ENCODE measurements at regions not wholly inside any gene's neighbourhood (a gene's known extent, or its start where the extent isn't known, plus 50 kb on each side); places are given as distances from the start of the nearest gene placed in this dataset.

DNA sequence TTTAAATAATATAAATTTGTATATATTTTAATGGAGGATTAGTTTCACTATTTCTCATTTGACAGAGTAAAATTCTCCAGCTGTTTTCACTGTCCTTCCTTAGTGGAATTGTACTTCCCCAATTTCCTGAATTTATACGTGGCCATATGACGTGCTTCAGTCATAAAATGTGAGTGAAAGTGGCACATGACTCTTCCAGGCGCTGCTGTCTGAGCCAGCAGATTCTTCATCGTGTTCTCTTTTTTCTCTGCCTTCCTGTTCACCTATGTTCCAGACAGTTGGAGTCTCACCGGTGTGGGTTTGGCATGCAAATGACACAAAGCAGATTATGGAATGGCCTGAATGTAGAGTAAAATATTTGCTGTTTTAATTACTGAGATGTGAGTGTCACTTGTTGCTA lies 684.1 kb downstream of the SEMA5A start:
- in situ Hi-C loops (cut with HindIII; ENCODE audit: low pct_ligation_motif_present, low pct_unique_long_range_greater_than_20kb, low sequenced_read_pairs) = no loop called here
- DNase-seq = no peak

DNA sequence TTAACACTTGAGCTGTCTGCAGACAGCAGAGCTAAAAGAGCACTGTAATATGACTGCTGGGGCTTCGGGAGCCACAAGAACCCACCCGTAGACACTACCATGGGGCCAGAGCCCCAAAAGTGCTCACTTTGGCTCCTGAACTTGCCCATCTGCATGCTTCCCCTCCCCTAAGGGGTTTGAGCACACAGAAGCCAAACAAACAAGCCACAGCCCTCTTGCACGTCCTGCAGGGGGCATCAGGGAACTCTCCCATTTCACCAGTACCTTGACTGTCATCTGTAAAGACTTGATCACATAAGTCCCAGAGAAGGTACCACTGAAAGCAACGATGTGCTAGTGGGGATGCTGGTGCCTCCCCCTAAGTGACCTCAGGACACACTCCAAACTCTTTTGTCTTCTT lies 681.8 kb downstream of the SEMA5A start:
- in situ Hi-C loops (cut with HindIII; ENCODE audit: low pct_ligation_motif_present, low pct_unique_long_range_greater_than_20kb, low sequenced_read_pairs) = no loop called here
- peak; percentile 20 for DNase-seq

DNA sequence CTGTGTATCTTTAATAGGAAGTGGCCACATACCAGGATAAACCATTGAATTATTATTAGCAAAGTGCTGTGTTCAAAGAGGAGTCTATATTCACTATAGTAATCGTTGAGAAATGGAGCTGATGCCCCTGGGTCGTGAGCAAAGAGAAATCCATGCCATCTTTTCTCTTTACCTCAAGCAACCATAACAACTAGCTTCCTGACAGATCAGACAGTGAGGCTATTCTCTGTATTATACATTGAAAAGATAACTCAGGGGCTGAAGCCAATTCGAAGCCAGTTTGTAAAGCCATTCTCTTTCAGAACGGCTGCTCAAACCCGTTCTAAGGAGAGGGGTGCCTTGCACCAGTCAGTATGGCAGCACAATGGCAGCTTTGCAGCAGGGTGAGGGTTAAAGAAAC lies 680.6 kb downstream of the SEMA5A start:
- in situ Hi-C loops (cut with HindIII; ENCODE audit: low pct_ligation_motif_present, low pct_unique_long_range_greater_than_20kb, low sequenced_read_pairs) = no loop called here
- DNase-seq = no peak

DNA sequence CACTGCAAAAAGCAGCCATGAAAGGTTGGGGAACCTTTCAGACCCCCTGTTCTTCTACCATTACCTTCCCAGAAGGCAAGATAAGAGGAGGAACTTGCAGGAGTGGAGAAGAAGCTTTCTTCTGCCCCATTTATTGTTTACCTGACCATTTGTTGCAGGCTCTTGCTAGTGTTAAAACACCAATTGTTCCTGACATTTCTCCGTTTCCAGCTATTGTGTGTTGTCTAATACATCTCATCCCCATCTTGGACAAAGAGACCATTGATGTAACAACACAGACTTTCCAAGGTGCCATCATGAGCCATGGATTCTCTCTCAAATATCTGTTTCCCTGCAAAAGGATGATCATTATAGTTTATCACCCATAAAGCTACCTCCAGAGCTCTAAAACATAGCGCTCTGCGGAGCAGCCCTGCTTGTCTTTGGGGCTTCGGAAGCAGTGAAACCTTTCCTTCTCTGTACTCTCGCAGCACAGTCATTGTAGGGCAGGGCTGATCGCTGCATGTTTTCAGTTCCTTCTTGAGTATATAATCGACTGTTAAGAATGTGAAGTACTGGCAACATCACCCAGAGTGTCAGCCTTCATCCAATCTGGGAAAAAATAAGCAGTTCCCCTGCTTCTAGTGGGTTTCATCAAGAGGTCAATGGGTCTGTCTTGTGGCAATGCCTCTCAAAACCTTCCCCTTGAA lies 680.0 kb downstream of the SEMA5A start:
- in situ Hi-C loops (cut with HindIII; ENCODE audit: low pct_ligation_motif_present, low pct_unique_long_range_greater_than_20kb, low sequenced_read_pairs) = no loop called here
- DNase-seq = no peak

DNA sequence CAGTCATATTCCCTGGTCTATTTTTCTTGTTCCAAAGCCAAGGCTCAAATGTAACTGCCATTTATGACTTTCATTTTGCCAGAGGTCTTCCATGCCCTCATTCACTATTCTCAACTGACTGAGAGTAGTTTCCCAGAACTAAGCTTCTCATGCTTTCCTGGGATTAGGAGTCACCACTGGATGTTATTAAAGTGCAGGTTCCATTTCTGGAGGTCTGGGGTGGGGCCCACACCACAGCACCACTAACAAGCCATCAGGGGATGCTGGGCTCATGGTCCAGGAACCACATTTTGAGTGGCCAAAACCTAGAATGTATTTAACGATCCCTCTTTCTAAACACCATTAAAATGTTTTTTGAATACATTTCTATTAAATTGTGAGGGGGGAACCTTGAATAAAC lies 677.6 kb downstream of the SEMA5A start:
- no peak for DNase-seq
- in situ Hi-C loops (cut with HindIII; ENCODE audit: low pct_ligation_motif_present, low pct_unique_long_range_greater_than_20kb, low sequenced_read_pairs) = no loop called here

DNA sequence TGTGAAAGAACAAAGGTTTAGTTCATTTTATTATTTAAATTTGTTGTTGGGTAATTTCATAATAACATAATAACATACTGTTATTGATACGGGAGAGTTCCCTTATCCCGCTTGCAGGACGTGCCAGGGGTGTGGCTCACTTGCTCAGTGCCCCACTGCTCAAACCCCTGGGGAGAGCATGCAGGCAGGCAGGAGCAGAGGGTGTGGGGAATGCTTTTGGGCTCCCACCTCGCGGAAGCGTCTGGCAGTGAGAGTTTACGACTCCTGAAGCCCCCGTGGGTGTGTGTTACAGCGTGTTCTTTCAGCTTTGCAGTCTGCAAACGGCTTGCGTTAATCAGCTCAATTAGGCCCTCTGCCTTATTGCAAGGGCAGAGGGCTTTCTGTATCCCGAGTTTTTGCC lies 675.9 kb downstream of the SEMA5A start:
- in situ Hi-C loops (cut with HindIII; ENCODE audit: low pct_ligation_motif_present, low pct_unique_long_range_greater_than_20kb, low sequenced_read_pairs) = no loop called here
- no peak for DNase-seq

DNA sequence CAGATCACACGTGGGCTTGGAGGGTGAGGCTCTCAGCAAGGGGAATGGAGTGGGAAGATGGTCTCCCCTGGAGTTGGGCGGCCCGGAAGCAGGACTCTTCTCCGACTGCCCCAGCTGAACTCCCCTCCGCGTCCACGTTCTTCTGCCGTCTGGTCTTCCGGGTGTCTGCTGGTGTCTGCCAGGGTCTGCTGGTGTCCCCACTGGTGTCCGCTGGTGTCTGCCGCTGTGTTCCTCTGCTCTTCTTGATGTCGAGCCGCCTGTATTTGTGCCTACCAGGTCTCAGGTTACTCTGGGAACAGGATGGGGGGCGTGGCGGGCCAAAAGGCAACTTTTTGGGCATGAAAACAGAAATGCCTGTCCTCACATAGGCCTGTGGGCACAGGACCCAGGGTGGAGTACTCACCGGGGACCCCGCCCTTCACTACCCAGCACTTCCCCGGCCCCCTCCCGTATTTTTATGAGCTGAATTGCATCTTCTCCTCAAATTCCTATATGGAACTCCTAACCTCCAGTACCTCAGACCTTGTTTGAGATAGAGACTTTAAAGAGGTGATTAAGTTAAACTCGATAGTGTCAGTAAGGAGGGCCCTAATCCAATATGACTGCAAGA lies 675.4 kb downstream of the SEMA5A start:
- in situ Hi-C loops (cut with HindIII; ENCODE audit: low pct_ligation_motif_present, low pct_unique_long_range_greater_than_20kb, low sequenced_read_pairs) = no loop called here
- DNase-seq = no peak

DNA sequence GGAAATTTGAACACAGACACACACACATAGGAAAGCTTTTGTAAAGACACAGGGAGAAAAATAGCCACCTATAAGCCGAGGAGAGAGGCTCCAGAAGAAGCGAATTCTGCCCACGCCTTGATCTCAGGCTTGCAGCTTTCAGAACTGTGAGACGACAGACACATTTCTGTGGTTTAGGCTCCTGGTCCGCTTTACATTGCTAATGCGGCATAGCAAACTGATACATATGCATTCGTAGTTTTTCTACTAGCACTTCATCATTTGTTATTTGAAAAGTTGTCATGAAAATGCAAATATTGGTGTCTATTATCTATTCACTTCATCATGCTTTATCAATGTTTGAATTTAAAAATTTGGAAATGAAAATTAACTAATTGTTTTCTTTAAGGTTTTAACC lies 674.9 kb downstream of the SEMA5A start:
- in situ Hi-C loops (cut with HindIII; ENCODE audit: low pct_ligation_motif_present, low pct_unique_long_range_greater_than_20kb, low sequenced_read_pairs) = no loop called here
- no peak for DNase-seq

DNA sequence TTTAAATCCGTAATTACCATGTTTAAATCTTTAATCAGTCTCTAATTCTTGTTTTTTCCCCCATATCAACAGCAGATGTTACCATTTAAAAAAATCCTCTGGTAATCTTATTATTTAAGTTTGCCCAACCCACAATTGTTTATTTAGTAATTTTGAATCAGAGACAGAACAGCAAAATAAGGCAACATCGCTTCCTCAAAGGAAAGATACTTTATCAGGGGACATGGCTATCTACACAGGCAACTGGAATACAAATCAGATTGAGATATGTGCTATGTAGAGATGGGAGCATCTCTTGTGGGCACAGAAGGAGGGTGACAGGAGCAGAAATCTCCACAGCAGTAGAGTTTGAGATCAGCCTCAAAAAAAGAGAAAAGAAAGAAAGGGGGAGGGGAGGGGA lies 674.4 kb downstream of the SEMA5A start:
- in situ Hi-C loops (cut with HindIII; ENCODE audit: low pct_ligation_motif_present, low pct_unique_long_range_greater_than_20kb, low sequenced_read_pairs) = no loop called here
- no peak for DNase-seq

DNA sequence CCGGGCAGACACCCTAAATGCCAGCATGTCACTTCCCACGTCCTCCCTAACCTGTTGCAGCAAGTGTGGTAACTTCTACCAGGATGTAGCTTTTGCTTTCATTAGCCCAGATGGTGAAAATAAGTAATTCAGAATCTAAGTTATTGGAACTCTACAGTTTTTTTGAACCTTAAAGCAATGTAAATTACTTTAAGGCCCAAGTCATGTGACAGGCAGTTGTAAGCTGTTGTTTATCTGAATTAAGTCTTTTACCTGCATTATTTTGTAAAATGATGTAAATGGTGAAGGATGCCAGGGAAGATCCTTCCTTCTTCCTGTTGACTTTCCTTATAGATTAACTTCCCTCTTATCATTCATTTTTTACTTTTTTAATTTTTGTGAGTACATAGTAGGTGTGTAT lies 670.2 kb downstream of the SEMA5A start:
- DNase-seq = no peak
- in situ Hi-C loops (cut with HindIII; ENCODE audit: low pct_ligation_motif_present, low pct_unique_long_range_greater_than_20kb, low sequenced_read_pairs) = no loop called here

DNA sequence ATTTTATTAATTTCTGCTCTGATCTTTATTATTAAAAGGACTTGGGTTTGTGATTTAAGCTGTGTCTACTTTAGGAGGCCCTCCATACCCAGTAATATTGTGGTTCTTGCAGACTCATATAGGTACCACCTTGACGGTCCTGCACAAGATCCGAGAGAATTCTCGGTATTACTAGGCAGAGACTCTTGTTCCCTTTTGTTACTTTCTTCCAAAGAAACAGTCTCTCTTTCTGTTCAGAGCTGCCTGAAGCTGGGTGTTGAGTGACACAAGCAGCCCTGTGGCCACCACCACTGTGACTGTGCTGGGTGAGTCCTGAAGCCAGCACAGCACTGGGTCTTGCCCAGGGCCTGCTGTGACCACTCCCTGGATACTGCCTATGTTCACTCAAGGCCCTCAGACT lies 666.6 kb downstream of the SEMA5A start:
- in situ Hi-C loops (cut with HindIII; ENCODE audit: low pct_ligation_motif_present, low pct_unique_long_range_greater_than_20kb, low sequenced_read_pairs) = no loop called here
- DNase-seq = no peak

DNA sequence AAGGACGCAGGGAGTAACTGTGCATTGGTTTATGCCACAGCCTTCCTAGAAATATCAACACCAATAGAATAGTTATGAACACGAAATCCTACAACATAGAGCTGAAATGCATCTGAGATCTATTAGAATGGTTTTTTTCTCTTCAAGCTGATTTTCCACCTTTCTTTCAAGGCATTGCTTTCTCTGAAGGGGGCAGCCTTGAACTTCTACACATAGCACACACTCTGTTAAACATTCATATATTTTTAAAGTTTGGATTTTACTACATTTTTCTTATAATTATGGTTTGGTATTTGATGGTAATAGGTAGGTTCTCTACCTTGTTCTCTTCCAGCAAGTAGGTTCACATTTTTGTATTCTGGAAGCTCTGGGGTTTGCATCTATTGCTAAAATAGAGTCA lies 661.8 kb downstream of the SEMA5A start:
- no peak for DNase-seq
- in situ Hi-C loops (cut with HindIII; ENCODE audit: low pct_ligation_motif_present, low pct_unique_long_range_greater_than_20kb, low sequenced_read_pairs) = no loop called here

DNA sequence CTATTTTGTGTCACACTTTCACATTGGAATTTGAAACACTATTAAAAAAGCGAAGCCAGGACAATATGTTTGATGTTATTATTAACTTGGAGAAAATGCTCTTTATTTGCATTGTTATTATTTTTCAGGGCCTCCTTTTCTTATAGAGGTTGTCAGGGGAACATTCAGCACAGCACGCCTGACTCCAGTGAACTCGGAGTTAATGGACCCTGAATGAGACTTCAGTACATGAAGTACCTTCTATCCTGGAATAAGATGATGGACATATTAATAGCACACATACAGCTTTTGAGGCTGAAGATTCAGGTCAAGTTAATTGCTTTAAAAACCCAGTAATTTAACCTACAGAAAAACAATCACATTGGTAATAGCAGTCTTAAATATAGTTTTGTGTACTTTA lies 652.9 kb downstream of the SEMA5A start:
- in situ Hi-C loops (cut with HindIII; ENCODE audit: low pct_ligation_motif_present, low pct_unique_long_range_greater_than_20kb, low sequenced_read_pairs) = no loop called here
- DNase-seq = no peak

DNA sequence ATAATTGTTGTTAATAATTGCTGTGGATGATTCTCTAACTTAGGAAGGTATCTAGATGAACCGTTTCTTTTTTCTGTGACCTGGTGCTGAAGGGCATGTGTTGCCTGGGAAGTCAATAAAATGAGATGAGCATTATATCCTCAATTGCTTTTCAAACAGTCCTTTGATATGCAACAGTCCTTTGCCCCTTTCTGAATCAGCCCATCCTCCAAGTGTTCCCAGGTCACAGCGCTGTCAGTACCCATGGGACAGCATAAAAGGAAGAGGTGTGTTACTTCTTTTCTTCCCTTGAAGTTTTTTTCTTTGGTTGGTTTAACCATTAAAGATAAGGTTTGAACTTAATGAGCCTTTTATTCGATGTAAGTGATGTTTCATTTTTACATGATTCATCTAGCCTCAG lies 651.8 kb downstream of the SEMA5A start:
- no peak for DNase-seq
- in situ Hi-C loops (cut with HindIII; ENCODE audit: low pct_ligation_motif_present, low pct_unique_long_range_greater_than_20kb, low sequenced_read_pairs) = no loop called here

DNA sequence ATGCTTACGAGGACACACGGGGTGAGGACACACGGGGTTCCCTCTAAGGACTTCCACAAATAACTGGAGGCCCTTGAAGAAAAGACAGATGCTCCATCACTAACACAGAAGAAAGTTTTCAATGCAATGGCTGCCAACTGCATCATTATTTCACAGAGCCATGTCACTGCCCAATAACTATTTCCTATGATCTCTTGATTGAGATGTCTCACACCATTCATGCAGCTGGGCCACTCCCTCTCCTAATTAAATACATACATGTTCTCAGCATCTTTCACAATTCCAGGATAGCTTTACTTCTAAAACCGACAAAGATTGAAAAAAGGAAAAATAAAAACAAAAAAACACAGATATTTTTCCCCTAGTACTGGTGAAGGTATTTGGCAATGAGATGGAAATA lies 650.8 kb downstream of the SEMA5A start:
- in situ Hi-C loops (cut with HindIII; ENCODE audit: low pct_ligation_motif_present, low pct_unique_long_range_greater_than_20kb, low sequenced_read_pairs) = no loop called here
- DNase-seq = no peak

DNA sequence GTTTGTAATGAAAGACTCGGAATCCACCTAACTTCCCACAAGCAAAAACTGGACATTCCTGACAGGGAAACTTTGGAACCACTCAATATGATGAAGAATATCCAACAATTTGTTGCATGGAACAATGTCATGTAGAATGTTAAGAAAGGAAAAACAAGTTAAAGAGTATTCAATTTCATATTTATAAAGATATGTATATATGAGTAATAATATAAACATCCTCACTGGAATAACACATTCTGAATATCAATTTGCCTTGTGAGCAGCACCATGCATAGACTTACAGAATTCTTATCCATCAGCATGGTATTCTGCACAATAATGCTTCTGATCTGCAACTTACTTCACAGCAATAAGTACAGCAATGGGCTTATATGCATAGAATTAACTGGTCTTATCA lies 650.3 kb downstream of the SEMA5A start:
- in situ Hi-C loops (cut with HindIII; ENCODE audit: low pct_ligation_motif_present, low pct_unique_long_range_greater_than_20kb, low sequenced_read_pairs) = no loop called here
- no peak for DNase-seq

DNA sequence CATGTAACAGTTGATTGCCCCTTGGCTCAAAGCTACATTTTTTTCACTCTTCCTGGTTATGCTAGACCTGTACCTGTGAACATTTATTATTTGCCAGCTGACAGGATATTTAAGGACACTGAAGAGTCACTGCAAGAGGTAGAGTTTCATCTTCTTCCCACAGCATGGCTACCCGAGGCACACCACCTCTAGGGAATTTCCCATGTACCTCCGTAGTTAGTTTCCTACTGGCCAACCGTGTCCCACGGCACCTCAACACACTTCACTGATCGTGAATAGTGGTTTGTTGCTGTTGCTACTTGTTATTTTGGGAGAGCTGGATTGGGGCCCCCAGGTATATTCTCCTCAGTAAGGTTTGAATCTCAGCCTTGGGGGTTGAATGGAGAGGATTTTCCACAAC lies 648.6 kb downstream of the SEMA5A start:
- in situ Hi-C loops (cut with HindIII; ENCODE audit: low pct_ligation_motif_present, low pct_unique_long_range_greater_than_20kb, low sequenced_read_pairs) = no loop called here
- DNase-seq = no peak

DNA sequence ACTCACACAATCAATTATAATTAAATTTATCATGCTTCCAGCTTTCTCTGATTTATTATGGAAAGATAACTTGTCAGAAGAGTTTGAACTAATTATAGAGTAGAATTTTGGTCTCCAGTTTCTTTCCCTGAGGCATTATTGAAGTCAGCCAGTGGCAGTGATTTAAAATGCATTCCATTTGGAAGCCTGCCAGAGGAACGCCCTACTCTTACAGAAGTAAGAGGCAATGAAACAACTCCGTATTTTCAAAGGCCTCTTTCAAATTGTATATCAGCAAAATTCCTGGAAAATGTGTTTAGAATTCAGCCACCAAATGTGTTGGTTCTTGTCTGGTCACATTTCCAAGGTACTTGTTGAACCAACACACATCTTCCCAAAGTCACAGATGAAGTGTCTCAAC lies 640.9 kb downstream of the SEMA5A start:
- no peak for DNase-seq

DNA sequence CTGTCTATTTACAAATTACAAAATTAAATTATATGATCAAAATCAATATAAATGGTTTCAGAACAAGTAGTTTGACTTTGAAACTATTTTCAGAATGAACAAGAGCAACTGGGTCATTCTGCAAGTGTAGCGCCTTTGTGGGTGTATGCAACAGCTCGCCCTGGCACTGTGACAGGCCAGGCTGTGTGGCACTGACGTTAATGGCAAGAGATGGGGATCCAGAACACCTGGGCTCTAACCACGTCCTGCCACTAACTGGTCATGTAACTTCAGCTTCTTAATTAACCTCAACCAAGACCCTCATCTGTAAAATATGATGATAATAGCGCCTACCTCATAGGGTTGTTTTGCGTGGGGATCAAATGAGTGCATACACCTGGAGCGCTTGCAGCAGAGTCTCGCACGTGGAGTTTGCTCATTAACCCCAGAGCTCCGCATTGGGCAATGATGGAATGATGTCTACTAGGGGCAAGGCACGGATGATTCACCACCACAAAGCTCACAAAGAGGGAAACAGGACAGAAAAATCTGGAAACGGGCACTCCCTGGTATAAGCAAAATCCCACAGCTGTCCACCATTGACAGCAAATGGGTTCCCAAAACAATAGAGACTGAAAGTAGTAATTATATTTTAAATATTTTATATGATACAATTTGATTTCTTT lies 639.4 kb downstream of the SEMA5A start:
- in situ Hi-C loops (cut with HindIII; ENCODE audit: low pct_ligation_motif_present, low pct_unique_long_range_greater_than_20kb, low sequenced_read_pairs) = no loop called here
- DNase-seq = no peak

More for the DNA sequence above, 640.9 kb downstream of the SEMA5A start:
- in situ Hi-C loops (cut with HindIII; ENCODE audit: low pct_ligation_motif_present, low pct_unique_long_range_greater_than_20kb, low sequenced_read_pairs) = no loop called here

DNA sequence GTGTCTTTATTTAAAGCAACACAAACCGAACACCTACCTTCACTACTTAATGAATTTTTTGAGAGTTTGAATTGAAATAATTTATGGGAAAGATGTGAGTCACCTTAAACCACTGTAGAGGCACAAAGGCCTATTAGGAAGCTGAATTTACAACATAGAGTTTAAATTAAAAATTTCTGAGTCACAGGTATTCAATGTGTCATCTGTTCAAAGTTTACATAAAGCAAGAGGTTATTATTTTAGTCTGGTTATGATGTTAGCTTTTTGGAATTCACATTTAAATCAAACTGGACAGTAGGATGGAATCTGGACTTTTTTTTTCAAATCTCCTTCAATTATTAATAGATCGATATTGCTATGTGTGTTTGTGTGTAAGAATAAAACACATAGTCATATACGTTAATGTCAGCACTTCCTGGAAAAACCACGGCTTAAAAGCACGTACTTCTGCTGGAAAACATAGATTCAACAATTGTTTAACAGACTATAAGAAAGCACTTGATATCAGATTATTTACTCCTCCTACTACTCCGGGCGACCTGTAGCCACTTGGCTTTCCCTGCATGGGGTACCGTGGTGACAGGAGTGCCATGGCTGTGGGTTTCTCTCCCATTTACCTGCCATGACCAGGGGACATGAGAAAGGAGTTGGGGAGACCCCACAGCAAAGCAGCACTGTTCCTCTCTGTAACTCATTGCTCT lies 638.6 kb downstream of the SEMA5A start:
- no peak for DNase-seq

More for the DNA sequence above, 638.6 kb downstream of the SEMA5A start:
- in situ Hi-C loops (cut with HindIII; ENCODE audit: low pct_ligation_motif_present, low pct_unique_long_range_greater_than_20kb, low sequenced_read_pairs) = no loop called here

All from ACHN (cell line).